ENCODE measurements at regions not wholly inside any gene's neighbourhood (a gene's known extent, or its start where the extent isn't known, plus 50 kb on each side); places are given as distances from the start of the nearest gene placed in this dataset.

DNA sequence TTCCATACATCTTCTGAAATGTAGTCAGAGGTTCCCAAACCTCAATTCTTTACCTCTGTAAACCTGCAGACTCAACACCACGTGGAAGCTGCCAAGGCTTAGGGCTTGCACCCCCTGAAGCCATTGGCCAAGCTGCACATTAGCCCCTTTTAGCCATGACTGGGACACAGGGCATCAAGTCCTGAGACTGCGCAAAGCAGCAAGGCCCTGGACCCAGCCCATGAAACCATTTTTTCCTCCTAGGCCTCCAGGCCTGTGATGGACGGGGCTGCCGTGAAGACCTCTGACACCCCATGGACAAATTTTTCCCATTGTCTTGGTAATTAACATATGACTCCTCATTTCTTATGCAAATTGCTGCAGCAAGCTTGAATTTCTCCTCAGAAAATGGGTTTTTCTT, 727.8 kb downstream of the C6orf118 start:
- H3K27ac ChIP-seq, result no peak overlapping the region
- DNase-seq, result no peak
- TF ChIP-seq CTCF (IDR thresholded peaks at IDR 0.05; ENCODE audit: low read depth, low read length, missing control alignments), result no peak
- in situ Hi-C loops (cut with HindIII; ENCODE audit: low pct_ligation_motif_present, low sequenced_read_pairs), result no loop called here
- H3K36me3 ChIP-seq (replicated peaks), result no peaks in the 10 kb centered on the region
- H3K4me3 ChIP-seq (ENCODE audit: low read depth, low read length), result no peak overlapping the region
- no peaks in the 10 kb centered on the region for H3K27me3 ChIP-seq (replicated peaks)

GRCh38 chr6:164579035-164579434, 730.4 kb downstream of the C6orf118 start:
- in situ Hi-C loops (cut with HindIII; ENCODE audit: low pct_ligation_motif_present, low sequenced_read_pairs), result no loop called here
- no peak for DNase-seq
- no peak for TF ChIP-seq CTCF (IDR thresholded peaks at IDR 0.05; ENCODE audit: low read depth, low read length, missing control alignments)
- Histone ChIP-seq H3K36me3 (replicated peaks) (no peaks in the 10 kb centered on the region), H3K4me3 (ENCODE audit: low read depth, low read length) (no peak overlapping the region), H3K27me3 (replicated peaks) (no peaks in the 10 kb centered on the region), H3K27ac (no peak overlapping the region)

GRCh38 chr6:164578616-164579015, 730.8 kb downstream of the C6orf118 start:
- no peak for DNase-seq
- H3K27ac ChIP-seq, result no peak overlapping the region
- H3K27me3 ChIP-seq (replicated peaks), result no peaks in the 10 kb centered on the region
- no peaks in the 10 kb centered on the region for H3K36me3 ChIP-seq (replicated peaks)
- no peak for TF ChIP-seq CTCF (IDR thresholded peaks at IDR 0.05; ENCODE audit: low read depth, low read length, missing control alignments)
- in situ Hi-C loops (cut with HindIII; ENCODE audit: low pct_ligation_motif_present, low sequenced_read_pairs), result no loop called here
- no peak overlapping the region for H3K4me3 ChIP-seq (ENCODE audit: low read depth, low read length)

- no peak overlapping the region for H3K27ac ChIP-seq
- no peak for DNase-seq
- in situ Hi-C loops (cut with HindIII; ENCODE audit: low pct_ligation_motif_present, low sequenced_read_pairs), result no loop called here
- H3K4me3 ChIP-seq (ENCODE audit: low read depth, low read length), result no peak overlapping the region
- H3K36me3 ChIP-seq (replicated peaks), result no peaks in the 10 kb centered on the region
- no peak for TF ChIP-seq CTCF (IDR thresholded peaks at IDR 0.05; ENCODE audit: low read depth, low read length, missing control alignments)
- no peaks in the 10 kb centered on the region for H3K27me3 ChIP-seq (replicated peaks)
Measured at GRCh38 chr6:164570801-164571200, 738.6 kb downstream of the C6orf118 start.

- in situ Hi-C loops (cut with HindIII; ENCODE audit: low pct_ligation_motif_present, low sequenced_read_pairs), result no loop called here
- no peak for DNase-seq
Measured at GRCh38 chr6:164569509-164569908, 739.9 kb downstream of the C6orf118 start.

More at GRCh38 chr6:164569509-164569908, 739.9 kb downstream of the C6orf118 start:
- Histone ChIP-seq H3K36me3 (replicated peaks) (no peaks in the 10 kb centered on the region), H3K27ac (no peak overlapping the region), H3K4me3 (ENCODE audit: low read depth, low read length) (no peak overlapping the region), H3K27me3 (replicated peaks) (no peaks in the 10 kb centered on the region)
- TF ChIP-seq CTCF (IDR thresholded peaks at IDR 0.05; ENCODE audit: low read depth, low read length, missing control alignments), result no peak

Measured in brain microvascular endothelial cell (primary cell).